Activated T-cell treated with anti-CD3 and anti-CD28 coated beads for 1 hour (primary cell): ENCODE measurements at regions not wholly inside any gene's neighbourhood (a gene's known extent, or its start where the extent isn't known, plus 50 kb on each side); places are given as distances from the start of the nearest gene placed in this dataset.

Experiments used
- DNase-seq: peaks from one replicate; pipeline ENCODE4 v3.0.0-alpha.2; 2020; ENCODE audit warnings: low read depth

DNA sequence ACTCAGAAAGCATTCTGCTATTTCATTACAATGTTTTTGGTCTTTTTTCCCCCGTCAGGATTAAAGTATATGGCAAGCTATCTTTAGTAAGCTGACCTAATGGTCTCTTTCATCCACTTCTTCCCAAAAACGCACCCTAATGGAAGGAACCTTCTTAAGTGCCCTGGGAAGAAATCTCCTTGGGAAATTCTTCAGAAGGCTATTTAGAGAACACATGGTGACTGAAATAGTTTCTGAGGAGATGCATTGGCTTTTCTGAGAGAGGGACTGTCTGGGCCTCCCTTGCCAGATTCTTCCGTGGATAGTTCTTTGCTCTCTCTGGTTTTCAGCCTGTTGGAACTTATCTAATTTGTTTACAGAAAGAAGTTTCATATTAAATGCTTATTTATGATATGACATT is 524.1 kb upstream of the MEF2C start:
- no peak for DNase-seq

- DNase-seq: no peak
These were observed 518.7 kb upstream of the MEF2C start for GRCh38 chr5:89401659-89402058.

- DNase-seq: no peak
These were observed 518.0 kb upstream of the MEF2C start for GRCh38 chr5:89401012-89401411.

GRCh38 chr5:89399548-89399947 is 516.6 kb upstream of the MEF2C start:
- no peak for DNase-seq

GRCh38 chr5:89397096-89397495 is 514.1 kb upstream of the MEF2C start:
- no peak for DNase-seq

DNA sequence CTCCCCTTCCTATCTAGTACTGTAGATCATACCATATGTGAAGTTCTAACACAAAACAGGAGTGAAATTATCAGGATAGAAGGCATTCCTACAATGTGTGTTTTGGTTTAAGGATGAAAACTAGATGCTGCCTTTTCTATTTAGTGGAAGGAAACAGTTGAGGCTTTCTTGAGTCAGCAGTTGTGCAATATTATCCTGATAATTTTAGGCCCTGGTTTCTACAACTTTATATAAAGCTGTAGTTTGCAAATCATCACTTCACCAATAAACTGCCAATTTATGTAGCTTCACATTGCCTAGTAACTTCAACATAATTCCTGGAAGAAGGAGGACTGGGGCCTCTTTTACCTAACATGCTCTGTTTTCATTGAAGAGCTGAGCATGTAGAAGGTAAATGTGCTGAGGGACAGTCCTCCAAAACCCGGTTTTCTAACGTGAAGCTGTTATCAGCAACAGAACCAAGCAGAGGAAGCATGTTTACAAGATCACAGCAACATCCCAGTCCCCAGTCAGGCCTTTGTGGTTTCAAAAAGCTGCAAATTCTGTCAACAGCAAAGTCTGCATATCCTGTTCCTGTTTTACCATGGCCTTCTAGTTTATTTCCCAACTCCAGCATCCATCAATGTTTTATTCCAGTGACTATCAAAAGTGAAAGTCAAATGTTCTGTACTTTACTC is 513.4 kb upstream of the MEF2C start:
- DNase-seq: no peak

DNA sequence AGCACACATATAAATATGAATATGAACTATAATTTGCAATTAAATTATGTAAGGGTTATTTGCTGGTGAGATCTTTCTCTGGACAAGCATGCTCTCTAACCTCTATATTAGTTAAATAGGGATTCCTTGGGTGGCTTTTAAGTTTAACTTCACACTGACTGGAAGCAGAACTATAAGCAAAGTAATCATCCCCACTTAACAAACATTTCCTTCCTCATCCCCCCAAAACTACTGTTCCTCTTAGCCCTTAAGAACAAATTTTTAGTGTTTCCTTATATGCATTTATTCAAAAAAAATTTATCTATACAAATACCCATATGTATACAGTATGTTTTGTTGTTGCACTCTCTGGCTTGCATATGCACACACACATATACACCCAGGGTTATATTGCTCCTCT is 512.1 kb upstream of the MEF2C start:
- DNase-seq: no peak

GRCh38 chr5:89388872-89389271 is 505.9 kb upstream of the MEF2C start:
- no peak for DNase-seq

- DNase-seq: no peak
These were observed 501.4 kb upstream of the MEF2C start for GRCh38 chr5:89384391-89384790.

DNA sequence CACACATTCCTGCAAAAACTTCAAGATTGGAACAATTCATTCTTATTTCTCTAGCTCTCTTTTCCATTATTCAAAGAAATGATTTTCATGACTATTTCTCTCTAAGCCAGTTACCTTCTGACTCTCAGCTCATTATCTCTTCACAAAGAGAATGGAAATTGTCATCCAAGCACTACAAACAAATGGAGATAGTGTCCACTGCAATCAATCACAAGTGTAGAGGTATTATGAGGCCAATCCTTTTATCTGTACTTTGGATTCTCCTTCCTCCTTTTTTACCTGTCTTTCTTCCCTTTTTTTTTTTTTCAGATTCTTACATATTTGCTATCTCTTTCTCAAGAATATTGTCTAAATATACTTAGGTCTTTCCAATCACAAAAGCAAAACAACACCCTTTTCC is 497.7 kb upstream of the MEF2C start:
- DNase-seq: no peak

DNA sequence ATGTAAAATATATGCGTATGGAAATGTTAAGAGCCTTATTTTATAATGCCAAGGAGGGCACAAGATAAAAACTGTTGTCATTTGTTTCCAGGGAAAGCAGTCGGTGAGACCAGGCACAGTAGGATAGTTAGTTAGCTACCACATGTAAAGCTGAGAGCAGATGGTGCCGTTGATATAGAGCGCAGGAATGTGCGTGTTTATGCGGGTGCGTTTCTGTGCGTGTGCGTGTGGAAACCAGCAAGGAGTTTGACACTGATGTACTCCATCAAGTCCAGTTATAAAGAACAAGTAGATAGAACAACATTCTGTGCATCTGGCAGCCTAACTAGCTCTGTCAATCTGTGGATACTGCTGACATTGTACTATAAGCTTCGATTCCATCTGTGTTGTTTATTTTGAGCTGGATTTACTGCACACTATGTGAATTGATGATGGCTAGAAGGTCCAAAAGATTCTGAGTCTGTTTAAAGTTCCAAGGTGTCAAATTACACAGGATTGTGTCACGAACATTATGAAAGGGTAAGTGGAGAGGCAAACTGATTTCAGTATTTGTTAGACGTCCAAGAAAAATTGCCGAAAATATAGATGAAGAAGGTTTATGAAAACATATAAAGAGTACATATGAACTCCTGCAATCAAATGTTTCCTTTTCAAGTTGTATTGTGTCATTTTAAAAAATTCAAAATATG is 494.9 kb upstream of the MEF2C start:
- DNase-seq: no peak

- DNase-seq: no peak
These were observed 492.0 kb upstream of the MEF2C start for GRCh38 chr5:89374818-89375521.

DNA sequence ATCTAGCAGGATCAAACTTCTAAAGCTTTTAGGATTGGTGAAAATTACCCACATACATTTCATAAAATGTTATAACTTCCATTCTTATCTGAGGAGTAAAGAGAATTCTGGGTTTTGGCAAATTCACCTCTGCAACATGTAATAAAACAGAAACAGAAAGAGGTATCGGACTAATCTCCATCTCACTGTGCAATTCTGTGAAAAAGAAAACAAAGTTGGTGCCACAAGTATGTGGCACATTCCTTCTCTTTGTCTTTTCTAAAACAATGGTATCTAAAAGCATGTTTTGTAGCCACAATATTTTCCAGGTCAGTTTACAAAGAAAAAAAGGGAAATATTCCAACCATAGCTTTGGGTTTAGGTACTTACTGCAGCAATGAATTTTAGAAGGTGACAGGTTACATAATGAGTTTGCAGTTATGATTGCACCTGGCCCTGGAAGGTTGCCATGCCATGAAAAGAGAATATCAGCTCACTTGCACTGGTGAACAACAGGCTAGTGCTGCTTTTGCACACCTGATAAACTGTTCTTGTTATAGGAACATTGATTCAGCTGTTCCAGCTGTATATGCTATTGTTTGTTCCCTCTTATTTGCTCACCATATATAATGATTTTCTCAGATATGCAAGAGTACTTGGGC is 491.3 kb upstream of the MEF2C start:
- DNase-seq: no peak

DNA sequence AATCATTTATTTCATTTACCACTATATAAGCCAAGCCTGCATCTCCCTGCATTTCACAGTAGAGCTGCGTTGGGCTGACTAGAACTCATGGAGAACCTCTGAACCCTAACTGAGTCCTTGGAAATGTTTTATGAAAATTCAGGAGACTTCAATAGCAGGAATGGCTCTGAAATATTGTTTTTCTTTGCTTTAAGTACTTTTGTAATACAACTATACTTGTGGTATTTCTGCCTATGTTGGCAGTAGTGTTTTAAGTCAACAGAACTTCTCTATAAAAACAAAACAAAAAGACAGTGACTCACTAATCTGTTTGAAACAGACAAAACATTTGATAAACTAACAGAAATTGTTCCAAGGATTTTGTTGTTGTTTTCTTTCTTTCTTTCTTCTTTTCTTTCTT is 489.2 kb upstream of the MEF2C start:
- DNase-seq: no peak

DNA sequence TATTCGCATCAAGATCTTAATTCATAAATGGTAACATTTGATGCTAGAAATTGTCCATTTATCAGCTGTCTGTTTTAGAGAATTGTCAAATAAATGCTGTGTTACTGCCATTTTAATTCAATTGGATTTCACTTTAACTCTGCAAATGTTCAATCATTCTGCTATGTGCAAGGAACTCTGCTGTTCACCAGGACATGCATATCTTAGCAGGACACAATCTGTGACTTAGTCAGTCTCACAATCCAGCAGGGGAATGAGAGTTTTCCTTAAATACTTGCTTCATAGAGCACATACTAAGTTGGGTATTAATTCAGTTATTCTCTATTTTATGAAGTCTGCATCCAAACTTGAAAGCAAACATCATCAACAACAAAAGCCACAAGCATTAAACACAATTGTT is 488.7 kb upstream of the MEF2C start:
- DNase-seq: no peak

- DNase-seq: no peak
These were observed 476.1 kb upstream of the MEF2C start for GRCh38 chr5:89359046-89359445.

GRCh38 chr5:89353837-89354551 is 471.0 kb upstream of the MEF2C start:
- no peak for DNase-seq

- no peak for DNase-seq
These were observed 469.0 kb upstream of the MEF2C start for GRCh38 chr5:89351975-89352374.

- DNase-seq: no peak
These were observed 468.2 kb upstream of the MEF2C start for GRCh38 chr5:89351222-89351621.

DNA sequence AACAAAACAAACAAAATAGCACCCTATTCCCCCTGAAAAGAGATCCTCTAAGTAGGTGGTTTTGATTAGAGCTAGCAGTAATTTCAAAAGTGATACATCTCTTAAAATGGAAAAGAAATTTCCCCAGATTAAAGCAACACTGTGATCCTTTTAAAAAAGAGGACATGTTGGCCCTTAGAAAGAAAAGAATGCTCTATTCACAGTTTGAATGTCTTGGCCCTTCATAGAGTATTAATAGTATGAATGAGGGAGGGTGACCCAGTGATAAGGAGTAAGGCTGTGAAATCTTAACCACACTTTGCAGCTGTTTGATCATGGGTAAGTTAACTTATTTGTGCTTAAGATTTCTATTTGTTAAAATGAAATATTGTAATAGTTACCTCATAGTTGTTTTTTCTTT is 467.7 kb upstream of the MEF2C start:
- DNase-seq: no peak

DNA sequence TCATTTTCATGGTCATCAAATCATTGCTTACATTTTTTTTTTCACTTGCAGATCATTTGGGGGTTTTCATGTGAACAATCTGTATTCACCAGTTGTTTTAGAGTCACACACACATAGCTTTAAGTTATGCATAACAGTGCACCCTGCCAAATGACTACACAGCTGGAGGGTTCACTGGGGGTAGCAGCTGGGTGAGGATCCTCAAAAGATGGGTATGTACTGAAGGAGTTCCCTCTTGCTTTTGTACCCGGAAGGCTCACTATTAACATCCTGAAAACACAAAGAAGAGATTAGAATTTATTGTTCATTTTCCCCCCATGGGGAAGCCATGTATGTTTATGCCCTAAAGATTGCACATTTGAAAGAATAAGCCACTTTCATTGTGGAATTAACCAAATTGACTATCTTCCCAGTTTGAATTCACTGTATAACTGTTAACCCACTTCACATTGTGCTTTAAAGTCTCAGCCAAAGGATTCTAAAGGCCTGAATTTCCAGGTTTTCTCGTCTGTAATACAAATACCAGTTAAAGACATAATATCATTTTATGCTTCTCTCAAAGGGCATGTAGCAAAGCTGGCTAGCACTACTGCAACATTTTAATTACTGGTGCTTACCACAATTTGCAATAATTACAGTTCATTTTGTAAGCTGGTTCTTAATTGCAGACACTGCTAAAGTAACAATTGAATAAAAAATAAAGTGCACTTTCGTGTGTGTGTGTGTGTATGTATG is 466.4 kb upstream of the MEF2C start:
- no peak for DNase-seq

- no peak for DNase-seq
These were observed 463.6 kb upstream of the MEF2C start for GRCh38 chr5:89346573-89346972.
